Left cardiac atrium (tissue), 4 donors: ENCODE measurements at regions not wholly inside any gene's neighbourhood (a gene's known extent, or its start where the extent isn't known, plus 50 kb on each side); places are given as distances from the start of the nearest gene placed in this dataset.

ENCODE experiments used
- ATAC-seq, 2 donors: fragments of 200-7000 bp; cut with Tn5 transposase; one replicate each; pipeline ENCODE4 v1.9.1; 2020; ENCODE audit warnings: mild to moderate bottlenecking in 2 of 2, moderate library complexity in 2 of 2
- DNase-seq: peaks from one replicate; pipeline ENCODE4 v3.0.0-alpha.2; 2020
- intact Hi-C, 2 donors: fragments of 100-400 bp; cut with DNase I; formaldehyde crosslinking; loops; one replicate each; pipeline versions ENCODE4 v1.14.1 to v1.15.1; 2022 to 2023
- donor health status: DM: no; HTN: yes; CAD: no.
- donor health status: DM: no; HTN: yes; CAD: no; lungs with severe emphysema.
- donor health status: DM: yes; HTN: yes; CAD: no.
- donor health status: Dilated cardiomyopathy.

GRCh38 chr17:36661047-36661666 lies 59.8 kb downstream of the MRM1 start:
- DNase-seq, result no peak
- ATAC-seq, result no peak

GRCh38 chr17:36661688-36662087 lies 60.3 kb downstream of the MRM1 start:
- DNase-seq, result no peak
- ATAC-seq, result no peak
- intact Hi-C loops, result no loop called here

More at GRCh38 chr17:36661047-36661666, 59.8 kb downstream of the MRM1 start:
- intact Hi-C loops, result no loop called here

DNA sequence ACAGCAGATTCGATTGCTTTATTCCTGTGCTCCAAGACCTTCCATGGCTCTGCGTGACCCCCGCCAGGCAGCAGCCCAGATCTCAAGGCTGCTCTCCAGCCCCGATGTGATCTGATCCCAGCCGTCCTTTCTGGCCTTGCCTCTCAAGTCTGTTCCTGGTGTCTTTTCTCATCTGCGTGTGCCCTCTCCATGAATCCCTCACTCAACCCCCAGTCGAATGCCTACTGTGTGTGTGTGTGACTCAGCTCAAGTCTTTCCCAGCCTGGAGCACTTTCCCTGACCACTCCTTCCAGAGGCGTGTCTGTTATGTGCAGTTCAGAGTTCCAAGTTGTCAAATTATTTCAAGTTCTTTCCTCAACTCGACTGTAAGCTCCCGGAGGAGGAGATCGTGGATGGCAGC lies 64.0 kb downstream of the MRM1 start:
- intact Hi-C loops, result no loop called here
- DNase-seq (no peak), ATAC-seq (no peak)

DNA sequence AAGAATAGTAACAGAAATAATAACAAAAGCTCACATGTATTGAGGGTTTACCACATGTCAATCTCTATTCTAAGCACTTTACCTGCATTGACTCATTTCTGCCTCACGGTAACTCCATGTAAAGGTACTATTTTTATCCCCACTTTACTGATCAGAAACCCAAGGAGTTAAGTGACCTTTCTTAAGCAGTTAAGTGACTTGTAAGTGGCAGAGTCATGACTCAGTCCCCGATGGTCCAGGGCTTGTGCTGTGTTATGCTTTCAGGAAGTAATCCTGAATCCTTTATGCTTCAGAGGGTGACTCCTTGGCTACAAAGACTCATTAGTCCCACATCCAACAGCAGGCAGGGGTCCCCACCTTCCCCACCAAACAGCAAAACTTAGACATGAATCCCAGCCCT lies 66.5 kb downstream of the MRM1 start:
- intact Hi-C loops, result no loop called here
- ATAC-seq (no peak), DNase-seq (no peak)

DNA sequence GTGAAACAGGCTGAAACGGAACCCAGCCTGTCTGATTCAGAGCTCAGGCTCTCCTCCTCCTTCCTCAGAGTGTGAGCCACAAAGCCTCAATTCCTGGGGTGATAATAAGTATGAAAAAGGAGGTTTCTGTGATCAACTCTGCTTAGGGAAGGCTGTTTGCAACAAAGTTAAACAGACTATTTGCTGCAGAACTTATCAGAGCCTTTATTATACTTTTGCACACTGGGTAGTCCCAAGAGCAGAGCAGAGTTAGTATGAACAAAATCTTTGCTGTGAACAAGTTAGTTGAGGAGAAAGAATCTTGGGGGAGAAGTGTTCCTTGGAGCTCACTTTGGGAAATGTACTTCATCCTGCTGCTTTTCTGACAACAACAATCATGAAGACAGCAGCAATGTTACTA lies 67.4 kb downstream of the MRM1 start:
- intact Hi-C loops, result no loop called here
- DNase-seq (no peak), ATAC-seq (no peak)

DNA sequence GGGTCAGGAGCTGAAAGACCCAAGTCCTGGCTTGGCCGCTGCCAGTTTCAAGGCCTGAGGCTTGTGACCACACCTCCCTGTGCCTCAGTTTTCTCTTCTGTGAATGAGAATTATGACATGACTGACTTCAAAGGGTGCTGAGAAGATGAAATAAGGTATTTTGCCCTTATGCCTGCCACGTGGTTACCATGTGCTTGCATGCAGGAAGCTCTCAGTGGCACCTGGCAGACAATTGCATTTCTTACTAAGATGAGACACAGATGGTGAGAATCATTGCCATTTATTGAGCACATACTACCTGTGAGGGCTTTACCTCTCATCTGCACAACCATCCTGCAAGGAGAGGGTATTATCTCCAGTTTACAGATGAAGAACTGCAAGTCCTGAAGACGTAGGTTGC lies 69.8 kb downstream of the MRM1 start:
- no peak for DNase-seq
- intact Hi-C loops, result no loop called here
- no peak for ATAC-seq

DNA sequence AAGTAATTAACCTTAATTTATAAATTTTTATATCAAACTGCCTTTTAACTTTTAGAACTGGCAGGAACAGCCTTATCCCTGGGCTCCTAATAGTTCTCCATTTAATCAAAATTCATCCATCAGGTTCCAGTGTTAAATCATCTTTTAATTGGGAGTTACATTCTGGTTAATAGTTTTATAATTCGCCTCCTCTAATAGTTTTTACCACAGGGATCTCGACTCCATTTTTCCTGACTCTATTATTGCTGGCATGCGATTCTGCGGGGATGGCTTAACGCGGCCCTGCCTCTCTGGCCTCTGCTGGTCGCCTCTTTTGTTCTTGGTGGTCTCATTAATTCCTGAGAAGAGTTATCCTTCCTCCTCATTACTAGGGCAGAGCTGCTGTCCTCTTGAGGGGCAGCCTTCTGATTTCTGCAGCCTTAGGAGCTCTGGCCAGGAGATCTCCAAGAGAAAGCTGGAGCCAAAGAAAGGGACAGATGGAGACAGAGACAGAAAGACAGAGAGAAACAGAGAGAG lies 71.1 kb downstream of the MRM1 start:
- ATAC-seq (no peak), DNase-seq (no peak)
- intact Hi-C loops, result no loop called here

- intact Hi-C loops, result no loop called here
Observed at GRCh38 chr17:36673068-36673467, 71.7 kb downstream of the MRM1 start.

DNA sequence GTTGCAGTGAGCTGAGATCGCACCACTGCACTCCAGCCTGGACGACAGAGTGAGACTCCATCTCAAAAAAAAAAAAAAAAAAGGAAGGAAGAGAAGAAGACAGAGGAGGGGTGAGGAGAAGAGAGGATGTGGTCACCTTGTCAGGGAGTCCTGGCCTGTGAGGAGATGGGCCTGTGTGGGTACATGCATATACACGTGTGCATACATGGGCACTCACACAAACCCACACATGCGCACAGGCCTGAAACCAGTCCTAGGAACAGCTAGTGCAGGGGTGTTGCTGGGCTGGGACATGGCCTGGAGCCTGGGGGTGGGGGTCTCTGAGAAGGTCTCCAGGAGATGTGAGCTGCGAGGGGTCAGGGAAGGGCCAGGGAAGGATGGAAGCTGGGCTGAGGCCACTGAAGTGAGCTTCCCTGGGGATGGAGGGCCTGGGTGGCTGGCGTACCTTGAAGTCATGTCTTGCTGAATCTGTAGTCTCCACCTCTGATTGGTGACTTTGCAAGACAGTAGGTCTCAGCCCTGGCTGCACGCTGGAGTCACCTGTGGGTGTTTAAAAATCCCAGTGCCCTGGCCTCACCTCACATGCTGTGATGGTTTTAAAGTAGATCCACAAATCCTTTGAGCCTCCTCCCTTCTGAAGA lies 72.4 kb downstream of the MRM1 start:
- DNase-seq, result no peak
- intact Hi-C loops, result no loop called here
- ATAC-seq, result no peak

More at GRCh38 chr17:36673068-36673467, 71.7 kb downstream of the MRM1 start:
- DNase-seq (no peak), ATAC-seq (no peak)

GRCh38 chr17:36674278-36674650 lies 72.9 kb downstream of the MRM1 start:
- DNase-seq, result no peak
- ATAC-seq, result no peak
- intact Hi-C loops, result no loop called here

- intact Hi-C loops, result no loop called here
- ATAC-seq (no peak), DNase-seq (no peak)
Observed at GRCh38 chr17:36675250-36675649, 73.9 kb downstream of the MRM1 start.

DNA sequence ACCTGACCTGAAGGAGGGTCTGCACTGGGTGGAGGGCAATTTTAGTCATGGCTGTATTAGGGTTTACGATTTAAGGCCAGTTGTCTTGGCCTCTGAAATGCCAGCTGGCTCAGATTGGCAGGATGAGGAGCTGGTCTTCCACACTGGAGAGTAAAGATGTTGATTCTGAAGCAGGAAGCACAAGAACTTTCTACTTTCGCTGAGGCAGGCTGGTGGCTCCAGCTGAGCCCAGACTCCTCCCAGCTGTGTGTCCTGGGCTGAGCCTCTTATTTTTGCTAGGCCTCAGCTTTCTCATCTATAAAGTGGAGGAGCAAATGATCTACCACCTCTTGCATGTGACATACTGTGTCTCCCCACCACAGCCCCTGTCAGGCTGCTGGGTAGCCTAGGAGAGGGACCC lies 74.4 kb downstream of the MRM1 start:
- ATAC-seq (no peak), DNase-seq (no peak)
- intact Hi-C loops, result no loop called here

DNA sequence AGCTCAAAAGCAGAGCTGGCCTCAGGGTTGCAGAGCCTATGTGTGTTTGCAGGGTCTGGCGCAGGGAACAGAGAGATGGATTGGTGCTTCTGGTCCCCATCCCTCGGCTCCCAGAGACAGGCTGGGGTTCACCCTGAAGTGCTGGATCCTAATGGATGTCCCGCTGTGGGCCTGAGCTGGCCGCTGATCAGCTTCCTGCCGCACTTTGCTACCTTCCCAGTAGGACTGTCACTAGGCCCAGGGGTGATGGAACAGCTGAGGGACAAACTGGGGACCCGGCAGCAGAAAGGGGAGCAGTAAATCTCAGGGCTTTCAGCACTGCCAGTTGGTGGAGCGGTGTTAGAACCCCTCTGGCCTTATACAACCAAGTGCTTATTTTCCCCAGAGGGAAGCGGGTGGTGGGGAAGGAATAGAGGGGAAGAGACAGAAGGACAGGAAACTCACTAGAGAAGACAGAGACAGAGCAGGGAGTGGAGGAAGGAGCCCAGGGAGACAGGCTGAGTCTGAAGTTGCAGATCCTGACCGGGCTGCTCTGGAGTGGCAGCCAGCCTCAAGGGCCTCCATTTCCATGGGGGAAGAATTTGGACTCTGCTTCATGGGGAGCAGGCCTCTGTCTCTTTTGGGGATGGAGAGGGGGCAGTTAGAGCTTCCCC lies 78.6 kb downstream of the MRM1 start:
- intact Hi-C loops, result loop anchor here in 1 of 2 donors (5.0 kb wide), 1 partner anchor 208 kb away; no protein-coding TSS in a partner anchor

GRCh38 chr17:36680701-36681202 lies 79.4 kb downstream of the MRM1 start:
- intact Hi-C loops, result loop anchor here in 1 of 2 donors (5.0 kb wide), 1 partner anchor 208 kb away; no protein-coding TSS in a partner anchor
- ATAC-seq (no peak), DNase-seq (no peak)

More for the DNA sequence above, 78.6 kb downstream of the MRM1 start:
- DNase-seq (no peak), ATAC-seq (no peak)

DNA sequence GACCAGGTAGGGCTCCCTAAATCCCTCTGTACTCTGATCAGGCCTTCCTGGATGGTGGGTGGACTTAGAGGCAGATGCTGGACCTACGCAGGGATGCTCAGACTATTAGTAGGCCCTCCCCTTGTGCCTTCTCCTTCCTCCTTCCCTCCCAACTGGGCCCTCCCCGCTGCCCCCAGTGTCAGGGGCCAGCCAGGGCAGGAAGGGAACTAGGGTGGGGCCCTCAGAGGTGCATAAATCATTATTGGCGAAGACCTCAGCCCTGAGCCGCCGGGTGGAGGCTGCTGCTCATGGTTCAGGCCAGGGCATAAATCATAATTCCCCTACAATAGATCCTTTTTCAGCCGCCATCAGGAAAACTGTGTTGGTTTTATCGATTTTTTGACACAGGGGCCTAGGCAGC lies 81.4 kb downstream of the MRM1 start:
- no peak for DNase-seq
- ATAC-seq, result no peak
- intact Hi-C loops, result loop anchor here in 1 of 2 donors (5.0 kb wide), 1 partner anchor 210 kb away; no protein-coding TSS in a partner anchor

- DNase-seq (no peak), ATAC-seq (no peak)
- intact Hi-C loops, result loop anchor here in 1 of 2 donors (5.0 kb wide), 1 partner anchor 211 kb away; no protein-coding TSS in a partner anchor
Observed at GRCh38 chr17:36683387-36683786, 82.0 kb downstream of the MRM1 start.

DNA sequence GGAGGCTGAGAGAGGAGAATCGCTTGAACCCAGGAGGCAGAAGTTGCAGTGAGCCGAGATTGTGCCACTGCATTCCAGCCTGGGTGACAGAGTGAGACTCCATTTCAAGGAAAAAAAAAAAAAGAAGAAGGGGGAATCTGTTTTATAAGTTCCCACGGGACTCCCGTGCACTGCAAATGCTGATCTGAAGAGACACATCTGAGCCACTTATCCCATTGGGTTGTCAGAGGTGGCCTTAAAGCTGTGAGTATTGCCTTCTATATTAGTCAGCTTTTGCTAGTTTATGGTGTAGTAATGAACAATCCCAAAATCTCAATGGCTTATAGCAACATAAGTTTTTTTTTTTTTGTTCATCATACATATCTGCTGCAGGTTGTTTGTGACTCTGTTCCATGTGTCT lies 82.8 kb downstream of the MRM1 start:
- no peak for ATAC-seq

GRCh38 chr17:36686123-36686669 lies 84.8 kb downstream of the MRM1 start:
- intact Hi-C loops, result no loop called here
- no peak for ATAC-seq
- no peak for DNase-seq

More for the DNA sequence above, 82.8 kb downstream of the MRM1 start:
- DNase-seq, result no peak
- intact Hi-C loops, result loop anchor here in 1 of 2 donors (5.0 kb wide), 1 partner anchor 212 kb away; no protein-coding TSS in a partner anchor

GRCh38 chr17:36687736-36688135 lies 86.4 kb downstream of the MRM1 start:
- no peak for DNase-seq
- ATAC-seq, result no peak
- intact Hi-C loops, result no loop called here
